Heart right ventricle (tissue), 15 donors: ENCODE measurements at regions not wholly inside any gene's neighbourhood (a gene's known extent, or its start where the extent isn't known, plus 50 kb on each side); places are given as distances from the start of the nearest gene placed in this dataset.

Experiments used
- ATAC-seq, 8 donors: fragments of 200-7000 bp; cut with Tn5 transposase; one replicate each; pipeline ENCODE4 v1.9.1; 2020; ENCODE audit warnings: mild to moderate bottlenecking in 8 of 8, moderate library complexity in 8 of 8, moderate number of reproducible peaks in 1 of 8
- DNase-seq, 2 donors: peaks; one replicate each; pipeline ENCODE4 v3.0.0-alpha.2; 2020
- H3K27ac ChIP-seq, 10 donors: fragments of 200-600 bp; sonication (generic) in 2 of 10; one replicate each; pipeline versions ENCODE4 v1.5.0 to v1.8.0; 2020 to 2022; ENCODE audit warnings: mild to moderate bottlenecking in 3 of 10
- H3K27me3 ChIP-seq, 7 donors: fragments of 200-600 bp; one replicate each; pipeline ENCODE4 v1.8.0; 2021 to 2022; ENCODE audit warnings: mild to moderate bottlenecking in 2 of 7
- H3K36me3 ChIP-seq, 9 donors: fragments of 200-600 bp; sonication (generic) in 1 of 9; one replicate each; pipeline versions ENCODE4 v1.5.0 to v1.8.0; 2020 to 2022; ENCODE audit warnings: mild to moderate bottlenecking in 2 of 9
- H3K4me1 ChIP-seq, 9 donors: fragments of 200-600 bp; sonication (generic) in 1 of 9; one replicate each; pipeline versions ENCODE4 v1.5.0 to v1.8.0; 2020 to 2022; ENCODE audit warnings: mild to moderate bottlenecking in 4 of 9
- H3K4me3 ChIP-seq, 10 donors: fragments of 200-600 bp; sonication (generic) in 2 of 10; one replicate each; pipeline versions ENCODE4 v1.5.0 to v1.8.0; 2020 to 2022; ENCODE audit warnings: mild to moderate bottlenecking in 7 of 10, moderate library complexity in 2 of 10
- H3K9me3 ChIP-seq, 11 donors: fragments of 200-600 bp in 10 of 11; sonication (generic) in 2 of 11; one replicate each; pipeline versions ENCODE4 v1.5.0 to v1.8.0; 2013 to 2022; ENCODE audit warnings: mild to moderate bottlenecking in 2 of 11, control low read depth in 1 of 11, moderate library complexity in 1 of 11
- CTCF ChIP-seq, 9 donors: fragments of 200-600 bp; sonication (generic) in 2 of 9; IDR thresholded peaks; one replicate each; pipeline versions ENCODE4 v1.5.0 to v1.8.0; 2021 to 2022; ENCODE audit warnings: antibody characterized with exemption in 9 of 9, mild to moderate bottlenecking in 5 of 9, moderate library complexity in 1 of 9
- intact Hi-C, 10 donors: fragments of 100-400 bp; cut with DNase I; formaldehyde crosslinking; loops; one replicate each; pipeline versions ENCODE4 v1.11.1 to v1.14.2; 2022
- donor health status: Arrhythmogenic right ventricular cardiomyopathy.
- donor health status: ischemic (EF 13 %, LVEDD 7.1; RV severe dilation, severe dysfunction).
- donor health status: DM: no; HTN: yes; CAD: no.
- donor health status: DM: no; HTN: no; CAD: no.
- donor health status: ischemic (EF 25% LVEDD 6.9; RV normal size, moderate dysfunction).
- donor health status: ischemic (EF 25% LVEDD 5.7; RV mildly dilated, moderate dysfunction).
- donor health status: healthy.
- donor health status: DM: yes; HTN: yes; CAD: no.
- donor health status: Ischemic cardiomyopathy.
- donor health status: ischemic (EF 35%, LVEDD 5.7; RV mildly dilated, moderate dysfunction).
- donor health status: nonischemic (EF 11% LVEDD 7.7; RV severe dilation, severe dysfunction).
- donor health status: DM: yes; HTN: yes; CAD: no.
- donor health status: PGD.
- donor health status: ischemic (EF 29% LVEDD 5.4; RV normal size, mild dysfunction).
- donor health status: nonischemic (EF 23%, LVEDD 6.1; RV moderate dilation, normal function).

- H3K4me3 ChIP-seq: no peak overlapping the region
- intact Hi-C loops: no loop called here
- no peaks in the 10 kb centered on the region for H3K36me3 ChIP-seq
- DNase-seq (no peak), ATAC-seq (no peak)
- H3K4me1 ChIP-seq: no peaks in the 10 kb centered on the region
- no peak overlapping the region for H3K27ac ChIP-seq
- TF ChIP-seq CTCF (IDR thresholded peaks at IDR 0.05): no peak
- H3K9me3 ChIP-seq: no peaks in the 10 kb centered on the region
- no peaks in the 10 kb centered on the region for H3K27me3 ChIP-seq
These were observed 51.0 kb upstream of the FGF10 start for GRCh38 chr5:44440186-44440585.
